Stomach (tissue), 8 donors: ENCODE measurements at regions not wholly inside any gene's neighbourhood (a gene's known extent, or its start where the extent isn't known, plus 50 kb on each side); places are given as distances from the start of the nearest gene placed in this dataset.

Source experiments
- DNase-seq, 2 donors: peaks; one replicate each; pipeline versions ENCODE4 v3.0.0 to v3.0.0-alpha.2; 2013 to 2019
- H3K27ac ChIP-seq, 5 donors: fragments of 200-600 bp in 4 of 5; sonication (generic) in 4 of 5; one replicate each; pipeline ENCODE4 v1.5.1; 2013 to 2019; ENCODE audit warnings: mild to moderate bottlenecking in 1 of 5, moderate library complexity in 1 of 5
- H3K27me3 ChIP-seq, 3 donors: fragments of 200-600 bp; sonication (generic); one replicate each; pipeline ENCODE4 v1.5.1; 2017 to 2019; ENCODE audit warnings: mixed run types in 1 of 3
- H3K36me3 ChIP-seq, 4 donors: fragments of 200-600 bp; sonication (generic); 1 replicate in 3 of 4; 2 replicates in 1 of 4; pipeline ENCODE4 v1.5.1; 2016 to 2019
- H3K4me1 ChIP-seq, 4 donors: fragments of 200-600 bp; sonication (generic); one replicate each; pipeline ENCODE4 v1.5.1; 2016 to 2019
- H3K4me3 ChIP-seq, 4 donors: fragments of 200-600 bp; sonication (generic) in 3 of 4; one replicate each; pipeline ENCODE4 v1.5.1; 2016 to 2019; ENCODE audit warnings: mild to moderate bottlenecking in 1 of 4
- H3K9me3 ChIP-seq, 4 donors: fragments of 200-600 bp; sonication (generic); one replicate each; pipeline ENCODE4 v1.5.1; 2016 to 2019
- EP300 ChIP-seq: sonication (generic); formaldehyde crosslinking; IDR thresholded peaks from one replicate; pipeline ENCODE4 v1.6.1; 2017; ENCODE audit warnings: antibody characterized with exemption
- POLR2A ChIP-seq, 4 donors: fragments of 450-650 bp; IDR thresholded peaks; one replicate each; pipeline ENCODE4 v1.6.1; 2016; ENCODE audit warnings: antibody characterized with exemption in 4 of 4, control low read depth in 2 of 4, mild to moderate bottlenecking in 1 of 4, moderate library complexity in 1 of 4
- POLR2AphosphoS5 ChIP-seq, 3 donors: sonication (generic); formaldehyde crosslinking; IDR thresholded peaks; one replicate each; pipeline ENCODE4 v1.6.1; 2016; ENCODE audit warnings: antibody characterized with exemption in 3 of 3
- WGBS, 5 donors: extraction: QIAGEN DNeasy Blood & Tissue Kit in 3 of 5; methylation state at CpG; one replicate each; pipeline versions ENCODE4 v1.1.5 to v1.1.7; 2013 to 2018; 5-methylcytosine and 5-hydroxymethylcytosine counted together
- intact Hi-C: fragments of 100-400 bp; cut with DNase I; formaldehyde crosslinking; loops from one replicate; pipeline ENCODE4 v1.15.1; 2023; ENCODE audit warnings: low total_unique reads
- TF ChIP-seq, protein P1 (sequence below), 7 experiments: fragments of 450-650 bp in 4 of 7; fragments of 200-600 bp in 3 of 7; sonication (generic) in 3 of 7; IDR thresholded peaks; one replicate each; pipeline ENCODE4 v1.5.1; 2016 to 2019; ENCODE audit warnings: antibody characterized with exemption in 7 of 7, control low read depth in 2 of 7, mild to moderate bottlenecking in 1 of 7
- donor health status: healthy with polysubstance abuse.
- donor health status: Bipolar disorder and iron deficiency.
- donor health status: healthy.

DNA sequence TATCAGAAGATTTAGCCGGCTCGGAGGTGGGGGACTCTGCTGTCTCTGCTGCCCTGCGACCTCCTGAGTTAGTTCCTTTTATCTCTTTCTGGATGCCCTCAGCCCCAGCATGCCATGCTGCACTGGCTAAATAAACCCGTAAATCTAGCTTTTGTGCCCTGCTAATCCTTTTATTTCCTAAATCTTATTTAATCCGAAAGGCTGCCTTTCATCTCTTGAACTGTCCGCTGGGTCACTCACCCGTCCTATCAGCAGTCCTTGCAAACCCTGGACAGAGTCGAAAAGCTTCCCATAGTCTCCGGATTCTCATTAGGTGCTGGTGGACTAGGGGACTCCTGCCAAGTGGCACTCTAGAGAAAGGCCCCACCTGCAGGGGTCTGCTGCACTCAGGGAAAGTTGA is 122.0 kb upstream of the APCDD1 start:
- Histone ChIP-seq H3K36me3 (no peaks in the 10 kb centered on the region), H3K27ac (no peak overlapping the region), H3K4me1 (no peaks in the 10 kb centered on the region), H3K4me3 (no peak overlapping the region), H3K9me3 (no peaks in the 10 kb centered on the region), H3K27me3 (no peaks in the 10 kb centered on the region)
- intact Hi-C loops: no loop called here
- TF ChIP-seq POLR2AphosphoS5 (IDR thresholded peaks at IDR 0.05) (no peak), EP300 (no peak)
- TF ChIP-seq, protein P1, sequence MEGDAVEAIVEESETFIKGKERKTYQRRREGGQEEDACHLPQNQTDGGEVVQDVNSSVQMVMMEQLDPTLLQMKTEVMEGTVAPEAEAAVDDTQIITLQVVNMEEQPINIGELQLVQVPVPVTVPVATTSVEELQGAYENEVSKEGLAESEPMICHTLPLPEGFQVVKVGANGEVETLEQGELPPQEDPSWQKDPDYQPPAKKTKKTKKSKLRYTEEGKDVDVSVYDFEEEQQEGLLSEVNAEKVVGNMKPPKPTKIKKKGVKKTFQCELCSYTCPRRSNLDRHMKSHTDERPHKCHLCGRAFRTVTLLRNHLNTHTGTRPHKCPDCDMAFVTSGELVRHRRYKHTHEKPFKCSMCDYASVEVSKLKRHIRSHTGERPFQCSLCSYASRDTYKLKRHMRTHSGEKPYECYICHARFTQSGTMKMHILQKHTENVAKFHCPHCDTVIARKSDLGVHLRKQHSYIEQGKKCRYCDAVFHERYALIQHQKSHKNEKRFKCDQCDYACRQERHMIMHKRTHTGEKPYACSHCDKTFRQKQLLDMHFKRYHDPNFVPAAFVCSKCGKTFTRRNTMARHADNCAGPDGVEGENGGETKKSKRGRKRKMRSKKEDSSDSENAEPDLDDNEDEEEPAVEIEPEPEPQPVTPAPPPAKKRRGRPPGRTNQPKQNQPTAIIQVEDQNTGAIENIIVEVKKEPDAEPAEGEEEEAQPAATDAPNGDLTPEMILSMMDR (IDR thresholded peaks at IDR 0.05): no peak
- no peak for DNase-seq
- WGBS, 5 donors: 83 to 93% (median 93%) methylated on average over 9 of the region's 9 CpGs

DNA sequence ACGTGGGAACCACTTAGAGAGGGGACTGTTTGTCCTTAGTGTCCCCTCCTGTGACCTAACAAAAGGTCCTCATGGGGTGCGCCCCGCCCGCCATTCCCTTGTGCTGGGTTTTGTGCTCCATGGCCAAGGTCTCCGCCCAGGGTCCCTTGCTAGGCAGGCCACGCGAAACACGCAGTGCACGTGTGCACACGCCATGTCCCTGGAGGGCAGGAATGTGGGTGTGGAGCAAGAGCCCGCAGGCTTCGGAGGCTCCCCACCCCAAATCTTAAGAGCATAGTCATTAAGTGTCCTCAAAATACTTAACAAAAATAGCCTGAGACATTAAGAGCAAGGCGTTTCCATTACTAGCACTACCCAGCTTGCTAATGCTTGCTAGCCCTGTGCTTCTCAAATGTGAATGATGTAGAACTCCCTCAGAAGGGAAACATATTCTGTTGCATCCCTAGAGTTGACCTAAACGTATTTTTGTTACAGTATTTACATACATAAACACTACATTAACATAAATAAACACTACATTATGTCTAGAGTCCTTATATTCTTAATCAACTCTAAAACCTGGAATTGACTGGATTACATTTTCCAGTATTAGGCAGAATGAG is 117.6 kb upstream of the APCDD1 start:
- Histone ChIP-seq H3K4me3 (no peak overlapping the region), H3K9me3 (no peaks in the 10 kb centered on the region), H3K27me3 (no peaks in the 10 kb centered on the region), H3K4me1 (no peaks in the 10 kb centered on the region), H3K27ac (no peak overlapping the region), H3K36me3 (no peaks in the 10 kb centered on the region)
- intact Hi-C loops: no loop called here
- 74 to 88% (median 84%) methylated on average over 14 of the region's 14 CpGs for WGBS, 5 donors
- DNase-seq: no peak
- TF ChIP-seq, protein P1 (IDR thresholded peaks at IDR 0.05): no peak

DNA sequence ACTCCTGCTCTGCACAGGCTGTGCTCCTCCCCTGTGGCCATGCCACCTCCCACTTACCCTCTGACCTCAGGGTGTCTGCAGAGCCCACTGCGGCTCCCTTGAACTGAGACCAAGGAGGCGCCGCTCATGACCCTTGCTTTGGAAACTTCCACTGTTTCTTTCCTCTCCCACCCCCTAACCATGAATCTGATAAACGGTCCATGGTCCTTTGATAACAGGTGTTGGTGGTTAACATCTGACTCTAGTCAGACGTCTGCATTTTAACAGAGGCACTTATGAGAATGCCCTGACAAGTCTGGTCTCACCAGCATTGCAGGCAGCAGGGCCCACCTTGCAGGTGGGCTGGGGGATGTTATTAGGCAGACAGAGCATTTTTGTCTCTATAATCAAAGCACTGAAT is 113.6 kb upstream of the APCDD1 start:
- intact Hi-C loops: no loop called here

DNA sequence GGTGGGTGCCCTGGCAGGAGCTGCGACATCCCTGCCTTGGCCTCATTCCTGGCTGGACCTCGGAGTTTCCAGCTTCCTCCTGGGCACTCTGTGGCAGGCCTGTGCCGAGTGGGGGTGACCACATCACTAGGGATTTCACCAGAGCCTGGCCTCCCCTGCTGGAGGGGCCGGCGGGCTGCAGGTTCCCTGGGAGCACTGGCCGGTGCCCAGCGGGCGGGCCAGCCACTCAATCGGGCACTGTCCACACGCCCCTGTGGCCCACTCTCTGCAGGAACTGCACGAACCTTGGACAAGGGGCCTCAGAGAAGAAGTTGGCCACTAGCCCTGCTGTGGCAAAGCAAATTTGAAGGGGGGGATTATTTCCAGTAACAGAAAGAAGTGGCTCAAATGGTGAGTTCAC is 110.7 kb upstream of the APCDD1 start:
- WGBS, 5 donors: 69 to 76% (median 72%) methylated on average over 9 to 11 of the region's 11 CpGs
- Histone ChIP-seq H3K4me3 (no peak overlapping the region), H3K4me1 (no peaks in the 10 kb centered on the region), H3K36me3 (no peaks in the 10 kb centered on the region), H3K9me3 (no peaks in the 10 kb centered on the region), H3K27me3 (no peaks in the 10 kb centered on the region), H3K27ac (no peak overlapping the region)
- intact Hi-C loops: no loop called here
- no peak for DNase-seq
- TF ChIP-seq POLR2A (IDR thresholded peaks at IDR 0.05) (no peak), POLR2AphosphoS5 (IDR thresholded peaks at IDR 0.05) (no peak), EP300 (no peak)
- TF ChIP-seq, protein P1 (IDR thresholded peaks at IDR 0.05): no peak

More for the DNA sequence above, 113.6 kb upstream of the APCDD1 start:
- 82 to 98% (median 84%) methylated on average over 5 of the region's 5 CpGs for WGBS, 5 donors
- H3K27me3 ChIP-seq: no peaks in the 10 kb centered on the region
- H3K4me3 ChIP-seq: no peak overlapping the region
- no peak for TF ChIP-seq EP300
- no peak for TF ChIP-seq POLR2AphosphoS5 (IDR thresholded peaks at IDR 0.05)
- TF ChIP-seq, protein P1 (IDR thresholded peaks at IDR 0.05): no peak
- TF ChIP-seq POLR2A (IDR thresholded peaks at IDR 0.05): no peak
- no peaks in the 10 kb centered on the region for H3K4me1 ChIP-seq
- no peak overlapping the region for H3K27ac ChIP-seq
- H3K9me3 ChIP-seq: no peaks in the 10 kb centered on the region
- H3K36me3 ChIP-seq: no peaks in the 10 kb centered on the region
- no peak for DNase-seq
